HG03354 (cell line): ENCODE measurements at regions not wholly inside any gene's neighbourhood (a gene's known extent, or its start where the extent isn't known, plus 50 kb on each side); places are given as distances from the start of the nearest gene placed in this dataset.

Experiments
- ATAC-seq: cut with Tn5 transposase; IDR thresholded peaks from one replicate; pipeline ENCODE4 v1.9.1; 2021; ENCODE audit warnings: mild to moderate bottlenecking; ENCODE audit not compliant: unreplicated experiment, poor library complexity, severe bottlenecking

DNA sequence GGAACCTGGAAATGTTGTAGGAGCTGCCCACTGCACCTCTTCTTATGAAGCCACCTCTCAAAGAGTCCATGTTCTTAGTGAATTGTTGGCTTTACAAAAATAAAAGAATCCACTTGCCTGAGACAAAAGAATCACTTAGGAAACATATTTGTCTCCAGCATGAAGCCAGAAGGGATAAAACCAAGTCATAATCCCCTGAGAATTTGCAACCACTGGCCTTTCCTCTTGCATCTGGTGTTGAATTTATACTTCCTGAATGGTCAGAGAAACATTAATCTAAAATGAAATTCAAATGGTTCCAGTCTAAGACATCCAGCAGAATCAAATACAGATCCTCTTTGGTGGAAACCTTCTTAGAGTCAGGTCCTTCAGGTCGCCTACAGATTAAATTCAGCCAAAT, 192.5 kb upstream of the ECI2 start:
- ATAC-seq, result no peak

DNA sequence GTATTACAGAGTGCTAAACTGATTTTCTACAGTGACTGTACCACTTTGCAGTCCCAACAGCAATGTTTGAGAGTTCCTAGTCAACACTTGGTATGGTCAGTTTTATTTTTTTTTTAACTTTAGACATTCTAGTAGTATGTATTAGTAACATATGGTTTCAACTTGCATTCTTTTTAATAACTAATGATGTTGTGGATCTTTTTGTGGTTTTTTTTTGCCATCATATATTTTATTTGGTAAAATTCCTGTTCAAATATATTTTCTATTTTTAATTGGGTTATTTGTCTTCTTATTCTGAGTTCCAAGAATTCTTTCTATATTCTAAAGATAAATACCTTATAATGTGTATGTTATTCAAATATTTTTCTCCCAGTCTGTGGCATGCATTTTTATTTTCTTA, 189.4 kb upstream of the ECI2 start:
- ATAC-seq, result no peak

DNA sequence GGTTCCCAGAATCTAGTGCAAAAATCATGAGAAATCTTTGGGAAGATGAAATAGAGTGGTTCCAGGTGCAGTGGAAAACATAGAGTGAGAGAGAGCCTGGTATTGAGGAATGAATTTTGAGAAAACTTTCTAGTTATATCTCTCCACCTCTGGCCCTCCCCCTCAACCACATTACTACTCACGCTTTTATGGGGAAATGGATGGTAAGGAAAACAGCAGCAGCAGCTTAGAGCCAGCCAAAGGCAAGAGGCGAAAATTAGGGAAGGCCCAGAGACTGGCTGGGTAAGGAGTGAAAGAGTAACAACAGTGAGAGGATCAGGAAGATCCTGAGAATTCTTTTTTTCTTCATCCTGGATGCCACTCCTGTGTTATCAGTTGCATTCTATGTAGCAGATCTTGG, 187.9 kb upstream of the ECI2 start:
- ATAC-seq, result no peak

DNA sequence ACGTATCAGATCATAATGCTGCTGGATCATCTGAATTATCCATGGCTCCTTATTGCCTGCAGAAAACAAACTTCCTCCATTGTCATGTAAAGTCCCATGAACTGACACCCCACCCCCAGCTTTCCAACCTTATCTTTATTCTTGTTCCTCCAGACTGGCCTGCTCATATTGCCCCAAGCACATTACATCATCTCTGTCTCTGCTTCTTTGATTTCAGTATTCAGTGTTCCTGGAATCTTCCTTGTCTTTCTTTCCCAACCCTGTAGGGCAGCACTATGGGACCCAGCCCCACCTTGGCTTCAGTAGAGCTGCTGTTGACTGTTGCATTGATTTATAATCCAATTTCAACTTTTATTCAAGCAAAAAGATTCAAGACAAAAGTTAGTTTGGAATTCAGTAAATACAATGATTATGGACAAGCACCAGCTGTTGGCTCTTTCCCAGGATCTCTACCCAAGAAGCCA, 187.5 kb upstream of the ECI2 start:
- no peak for ATAC-seq

DNA sequence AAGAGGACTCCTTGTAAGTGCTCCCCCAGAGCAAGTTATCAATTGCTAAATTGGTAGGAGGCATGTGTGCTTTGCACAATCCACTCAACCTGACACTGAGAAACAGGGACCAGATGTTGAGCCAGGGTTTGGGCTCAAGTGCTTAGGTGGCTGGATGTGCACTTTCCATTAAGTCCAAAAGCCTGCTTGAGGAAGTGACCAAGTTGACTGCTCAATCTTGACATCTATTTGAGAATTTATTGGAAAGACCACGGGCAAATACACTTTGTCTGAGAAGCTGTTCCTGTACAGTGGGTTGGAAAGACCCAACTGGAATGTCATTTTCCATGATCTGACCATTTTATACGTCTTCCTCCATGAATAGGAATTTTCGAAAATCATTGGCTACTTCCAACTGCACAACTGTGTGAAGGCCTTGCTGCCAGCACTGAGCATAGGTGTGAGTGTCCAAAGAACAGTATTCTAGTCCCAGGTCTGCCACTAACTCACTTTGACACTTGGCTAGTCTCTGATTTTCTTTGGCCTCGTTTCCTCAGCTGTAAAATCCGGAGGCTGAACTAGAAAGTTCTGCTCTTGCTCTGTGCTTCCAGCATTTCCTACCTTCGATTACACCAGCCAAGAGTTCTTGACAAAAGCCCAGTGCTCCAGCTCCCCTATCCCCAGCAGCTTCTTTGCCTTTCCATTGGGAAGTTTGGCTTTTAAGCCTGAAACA, 186.9 kb upstream of the ECI2 start:
- no peak for ATAC-seq

DNA sequence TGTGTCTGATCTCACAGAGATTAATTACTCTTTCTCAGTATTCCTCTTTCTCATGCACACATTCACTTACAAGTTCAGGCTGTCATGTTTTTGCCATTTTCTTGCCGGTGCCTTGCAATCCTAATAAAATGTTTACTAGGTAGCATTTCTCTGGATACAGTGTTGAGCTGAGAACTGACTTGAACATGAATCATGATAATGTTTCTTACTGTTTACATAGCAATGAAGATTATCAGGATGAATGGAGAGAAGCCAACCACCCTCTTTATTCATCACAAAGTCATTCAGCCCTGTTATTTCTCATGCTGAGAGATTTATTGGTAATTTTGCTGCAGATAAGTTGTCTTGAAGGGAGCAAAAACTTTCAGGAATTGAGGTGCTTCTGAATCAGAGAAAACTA, 185.5 kb upstream of the ECI2 start:
- no peak for ATAC-seq

DNA sequence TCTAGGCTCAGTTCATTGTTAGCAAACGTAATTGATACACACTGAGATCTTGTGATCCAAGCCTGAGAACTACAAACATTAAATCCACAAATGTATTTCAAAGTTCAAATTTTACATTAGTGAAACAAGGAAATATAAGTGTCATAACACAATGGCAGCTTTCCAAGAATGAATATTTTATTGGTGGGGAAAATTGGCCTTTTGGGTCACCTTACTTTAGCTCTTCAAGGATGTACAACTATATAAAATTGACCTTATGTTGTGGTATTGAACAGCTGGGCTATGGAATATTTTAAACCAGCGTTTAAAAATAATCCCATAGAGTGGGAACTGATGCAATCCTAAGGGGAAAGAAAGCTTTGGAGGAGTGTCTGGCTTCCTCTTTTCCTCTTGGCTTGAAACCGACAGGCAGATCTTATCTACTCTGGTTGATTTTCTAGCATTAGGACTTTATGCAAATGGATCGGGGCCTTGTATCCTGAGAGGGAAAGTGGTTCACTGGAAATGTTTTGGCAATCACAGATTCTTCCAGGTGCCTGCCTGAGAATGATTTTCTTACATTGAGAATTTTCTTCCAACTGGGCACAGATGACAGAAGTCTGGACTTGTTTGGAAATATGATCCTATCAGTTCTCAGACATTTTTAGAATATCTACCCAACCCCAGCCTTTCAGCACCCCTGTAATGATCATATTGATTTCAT, 184.8 kb upstream of the ECI2 start:
- ATAC-seq, result no peak

DNA sequence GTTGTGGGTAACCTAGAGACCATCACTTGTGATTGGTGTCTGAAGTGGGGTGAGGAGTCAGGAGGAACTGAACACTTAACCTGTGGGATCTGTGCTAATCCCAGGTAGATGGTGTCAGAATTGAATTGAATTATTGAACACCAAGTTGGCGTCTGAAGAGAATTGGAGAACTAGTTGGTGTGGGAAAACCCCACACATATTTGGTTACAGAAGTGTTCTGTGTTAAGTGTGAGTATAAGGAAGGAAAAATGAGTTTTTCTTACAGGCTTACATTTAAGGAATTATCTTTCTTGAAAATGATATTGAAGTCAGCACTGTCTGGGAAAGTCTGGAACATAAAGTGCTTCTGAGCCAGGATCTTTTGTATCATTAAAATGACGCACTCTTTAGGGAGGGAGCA, 182.9 kb upstream of the ECI2 start:
- ATAC-seq, result no peak

DNA sequence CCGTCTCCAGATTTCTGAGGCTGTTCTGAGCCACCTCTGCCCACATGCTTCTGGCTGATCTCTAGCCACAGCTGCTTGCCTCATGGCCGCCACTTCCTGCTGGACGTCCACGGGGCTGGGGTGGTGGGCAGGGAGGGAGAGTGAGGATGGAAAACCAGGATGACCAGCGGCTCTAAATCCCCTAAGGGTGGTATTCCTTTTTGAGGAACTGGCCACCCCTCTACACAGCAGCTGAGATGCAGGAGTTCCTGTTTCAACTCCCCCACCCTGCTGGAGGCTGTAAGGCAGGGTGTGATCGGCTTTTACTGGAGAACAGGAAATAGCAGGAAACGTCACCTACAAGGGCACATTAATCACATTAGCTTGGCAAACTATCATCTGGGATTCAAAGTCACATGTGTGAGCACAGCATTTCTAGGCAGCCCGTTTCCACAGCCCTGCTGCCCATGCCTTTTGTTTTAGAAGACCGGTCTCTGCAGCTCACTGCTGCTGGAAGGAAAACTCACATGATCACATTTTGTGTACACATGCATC, 181.6 kb upstream of the ECI2 start:
- ATAC-seq, result no peak

DNA sequence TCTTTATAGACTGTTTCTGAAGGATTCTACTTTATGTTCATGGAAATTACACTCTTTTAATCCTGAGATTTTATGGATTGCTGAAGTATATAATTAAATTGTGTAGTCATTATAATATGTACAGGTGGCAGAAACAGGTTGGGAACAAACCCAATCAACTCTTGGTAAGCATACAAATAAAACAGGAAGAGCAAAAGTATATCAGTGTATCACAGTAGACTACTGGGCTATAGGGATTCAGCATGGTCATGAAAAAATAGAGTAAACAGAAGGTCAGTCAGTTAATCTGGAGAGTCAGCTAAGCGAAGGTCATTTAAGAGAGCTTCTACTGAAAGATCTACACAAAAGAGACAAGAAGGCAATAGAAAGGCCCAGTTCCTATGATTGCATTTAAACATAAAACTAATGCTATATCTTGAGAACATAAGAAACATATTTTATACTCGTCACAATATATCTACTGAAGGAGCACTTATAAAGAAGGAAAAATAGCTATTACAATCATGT, 178.9 kb upstream of the ECI2 start:
- ATAC-seq, result no peak

DNA sequence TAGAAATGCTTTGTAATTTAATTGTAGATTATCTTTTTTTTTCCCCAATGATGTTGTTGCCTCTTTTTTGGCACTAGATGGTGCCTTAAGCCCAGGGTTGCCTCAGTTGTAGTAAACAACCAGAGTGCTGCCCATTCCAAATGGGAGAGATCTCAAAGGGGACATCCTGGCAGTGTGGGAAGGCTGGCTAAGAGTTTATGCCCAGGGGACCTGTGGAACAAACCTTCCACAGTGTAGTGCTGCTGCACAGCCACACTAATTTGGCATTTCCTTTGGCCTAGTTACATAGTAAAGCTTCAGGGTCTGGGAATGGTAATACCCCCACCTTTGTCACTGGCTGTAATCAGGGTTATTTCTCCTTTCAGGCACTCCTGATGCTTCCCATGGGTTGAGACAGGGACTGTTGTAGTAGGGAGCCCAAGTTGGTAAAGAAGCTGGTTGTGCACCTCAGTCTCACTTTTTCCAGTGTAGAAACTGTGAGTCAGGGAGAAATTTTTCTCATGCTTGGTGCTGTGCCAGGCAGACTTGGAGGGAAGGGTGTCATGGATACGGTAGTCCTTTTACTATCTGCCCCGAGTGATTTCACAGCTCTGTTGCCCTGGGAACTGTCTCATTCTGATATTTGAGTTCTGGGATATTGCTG, 177.8 kb upstream of the ECI2 start:
- ATAC-seq, result no peak

DNA sequence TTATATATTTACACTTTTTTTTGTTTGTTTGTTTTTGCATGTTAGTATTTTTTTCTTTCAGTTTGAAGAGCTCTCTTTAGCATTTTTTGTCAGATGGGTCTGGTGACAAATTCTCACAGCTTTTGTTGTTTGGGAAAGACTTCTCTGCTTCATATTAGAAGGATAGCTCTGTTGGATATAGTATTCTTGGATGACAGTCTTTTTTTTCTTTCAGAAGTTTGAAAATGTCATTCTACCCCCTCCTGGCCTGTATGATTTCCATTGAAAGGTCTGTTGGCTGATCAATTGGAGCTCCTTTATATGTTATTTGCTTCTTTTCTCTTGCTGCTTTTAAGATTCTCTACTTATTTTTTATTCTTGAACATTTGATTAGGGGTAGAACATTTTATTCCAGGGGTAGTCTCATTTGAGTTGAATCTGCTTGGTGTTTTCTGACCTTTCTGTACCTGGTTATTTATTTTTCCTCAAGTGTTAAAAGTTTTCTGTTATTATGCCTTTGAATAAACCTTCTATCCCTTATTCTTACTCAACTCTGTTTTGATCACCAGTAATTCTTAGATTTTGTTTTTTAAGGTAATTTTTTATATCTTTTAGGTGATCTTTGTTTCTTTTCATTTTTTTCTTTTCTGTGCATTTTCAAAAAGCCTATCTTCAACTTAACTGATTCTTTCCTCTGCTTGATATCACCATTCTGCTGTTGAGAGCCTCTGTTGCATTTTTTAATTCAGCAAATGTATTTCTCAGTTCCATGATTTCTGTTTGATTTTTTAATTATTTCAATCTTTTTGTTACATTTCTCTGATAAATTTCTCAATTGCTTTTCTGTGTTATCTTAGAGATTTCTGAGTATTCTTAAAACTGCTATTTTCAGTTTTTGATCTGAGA, 176.8 kb upstream of the ECI2 start:
- no peak for ATAC-seq

DNA sequence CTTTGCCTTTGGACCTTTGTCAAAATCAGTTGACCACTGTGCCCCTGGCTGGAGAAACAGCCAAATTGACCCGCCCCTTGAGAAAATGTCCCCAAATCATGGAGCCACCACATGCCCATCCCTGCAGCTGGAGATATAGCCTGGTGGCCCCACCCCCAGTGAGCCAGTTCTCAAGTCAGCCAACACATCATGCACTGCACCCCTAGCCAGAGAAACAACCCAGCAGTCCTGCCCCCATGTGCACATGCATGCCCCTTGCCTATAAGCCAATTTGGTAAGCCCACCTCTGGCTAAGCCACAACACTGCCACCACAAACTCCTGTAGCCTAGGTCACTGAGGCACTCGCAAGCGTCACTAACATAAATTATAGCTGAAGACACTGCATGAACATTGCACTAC, 174.2 kb upstream of the ECI2 start:
- no peak for ATAC-seq

DNA sequence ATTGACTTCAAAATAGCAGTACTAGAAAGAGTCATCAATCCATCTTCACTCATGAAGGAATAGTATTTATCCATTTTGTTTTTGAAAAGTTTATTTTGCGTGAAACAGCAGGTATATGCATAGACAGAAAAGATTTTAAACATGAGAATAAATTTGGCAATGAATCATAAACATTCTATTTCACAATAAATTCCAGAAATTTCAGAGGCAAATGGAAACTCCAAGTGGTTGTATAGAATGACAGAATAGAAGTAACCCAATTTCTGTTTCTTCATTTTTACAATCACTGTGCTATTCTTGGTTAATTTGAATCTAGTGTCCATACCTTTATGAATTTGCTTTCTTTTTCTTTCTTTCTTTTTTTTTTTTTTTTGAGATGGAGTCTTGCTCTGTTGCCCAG, 173.0 kb upstream of the ECI2 start:
- ATAC-seq, result no peak

DNA sequence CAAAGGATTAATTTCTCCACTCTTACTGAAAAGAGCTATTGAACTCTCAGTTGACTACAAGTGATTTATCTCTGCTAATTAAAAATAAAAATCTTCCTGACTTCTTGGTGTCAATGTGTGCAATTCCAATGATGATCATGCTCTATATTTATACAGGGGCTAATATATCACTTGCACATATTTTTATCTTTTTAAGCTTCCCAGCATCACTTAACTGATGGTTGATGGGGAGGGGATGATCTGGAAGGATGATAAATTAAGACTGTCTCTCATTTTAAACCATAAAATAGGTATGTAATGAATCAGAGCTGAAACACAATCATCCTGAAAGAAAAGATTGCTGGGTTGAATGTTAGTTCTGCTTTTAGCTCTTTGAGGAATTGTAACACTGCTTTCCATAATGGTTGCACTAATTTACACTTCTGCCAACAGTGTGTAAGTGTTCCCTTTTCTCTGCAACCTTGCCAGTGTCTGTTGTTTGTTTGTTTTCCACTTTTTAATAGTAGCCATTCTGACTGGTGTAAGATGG, 169.6 kb upstream of the ECI2 start:
- ATAC-seq, result no peak

DNA sequence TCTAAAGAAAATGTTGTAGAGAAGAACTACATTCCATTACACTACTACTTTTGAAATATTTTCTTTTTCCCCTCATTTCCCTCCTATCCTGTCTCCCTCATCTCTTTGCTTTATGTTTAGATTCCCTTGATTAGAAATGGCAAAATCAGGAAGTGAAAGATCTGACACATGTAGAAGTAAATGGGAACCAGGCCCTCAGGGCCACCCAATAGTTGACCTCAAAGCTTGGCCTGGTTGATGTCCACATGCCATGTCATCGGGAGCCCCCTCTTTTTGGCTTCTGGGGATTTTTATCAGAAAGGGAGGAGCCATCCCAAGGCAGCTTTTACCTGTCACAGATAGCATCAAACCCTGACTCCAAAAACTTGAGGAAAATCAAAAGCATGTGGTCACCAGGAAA, 168.3 kb upstream of the ECI2 start:
- no peak for ATAC-seq

DNA sequence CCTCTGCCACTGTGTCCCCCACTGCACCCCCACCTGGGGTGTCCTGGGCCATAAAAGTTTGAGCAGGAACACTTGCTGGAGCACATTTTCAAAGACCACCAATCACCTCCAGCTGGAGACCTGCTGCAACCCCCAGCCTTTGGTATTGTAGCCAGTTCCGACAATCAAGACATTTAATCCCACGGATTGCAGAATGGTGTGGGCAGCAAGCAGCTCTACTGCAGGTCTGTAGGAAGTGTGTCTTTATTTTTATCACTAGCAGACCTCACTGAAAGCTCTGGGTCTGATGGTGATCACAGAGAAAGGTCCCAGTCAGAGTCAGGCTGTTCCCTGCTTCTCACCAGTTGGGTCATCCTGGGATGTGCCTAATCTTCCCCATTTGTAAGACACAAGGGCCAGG, 167.1 kb upstream of the ECI2 start:
- no peak for ATAC-seq

DNA sequence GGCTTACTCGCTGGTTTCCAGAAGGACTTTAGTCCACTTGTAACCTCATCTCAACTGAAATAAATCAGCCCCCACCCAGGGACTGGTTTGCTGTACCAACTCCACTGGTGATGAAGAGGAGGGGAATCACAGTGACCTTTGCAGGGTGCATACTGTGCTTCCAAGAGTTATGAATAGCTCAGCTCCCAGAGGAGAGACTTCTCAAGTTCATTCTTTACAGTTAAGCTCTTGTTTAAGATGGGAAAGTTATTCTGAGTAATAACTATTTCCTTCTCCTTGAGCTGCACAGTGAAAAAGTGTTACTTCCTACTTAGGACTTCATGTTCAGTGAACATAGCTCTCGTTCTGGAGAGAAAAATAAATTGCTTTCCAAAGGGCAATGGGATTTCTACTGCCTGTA, 166.5 kb upstream of the ECI2 start:
- ATAC-seq, result no peak

DNA sequence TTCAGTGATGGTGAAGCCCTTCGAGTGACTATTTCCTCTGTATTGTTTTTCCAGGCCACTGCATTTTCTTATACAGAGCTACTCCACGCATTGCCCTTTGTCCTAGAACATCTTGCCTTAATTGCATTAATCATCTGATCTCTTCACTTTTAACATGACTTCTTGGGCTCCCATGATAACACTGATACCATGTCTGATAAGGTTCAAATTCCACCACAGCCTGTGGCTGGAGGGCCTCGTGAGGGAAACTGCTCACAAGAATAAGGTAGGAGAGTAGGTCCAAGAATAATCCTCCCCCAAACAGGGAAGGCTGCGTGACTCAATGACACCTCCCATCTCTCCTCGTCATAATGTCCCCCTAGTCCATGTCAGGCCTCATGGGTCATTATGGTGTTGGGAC, 165.5 kb upstream of the ECI2 start:
- ATAC-seq, result no peak

DNA sequence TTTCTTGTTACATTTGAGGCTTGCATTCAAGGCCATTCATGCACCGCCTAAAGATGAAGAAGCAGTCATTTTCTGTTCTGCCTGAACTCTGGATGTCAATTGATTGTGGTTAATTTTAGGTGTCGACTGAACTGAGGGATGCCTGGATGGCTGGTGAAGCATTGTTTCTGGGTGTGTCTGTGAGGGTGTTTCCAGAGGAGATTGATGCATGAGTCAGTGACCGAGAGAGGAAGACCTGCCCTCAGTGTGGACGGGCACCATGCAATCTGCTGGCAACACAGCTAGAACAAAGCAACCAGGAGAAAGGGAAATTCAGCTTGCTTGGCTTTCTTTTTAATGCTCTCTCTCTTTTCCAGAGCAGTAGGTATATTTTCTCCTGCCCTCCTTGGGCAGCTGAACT, 164.1 kb upstream of the ECI2 start:
- no peak for ATAC-seq
